ENCODE measurements at regions not wholly inside any gene's neighbourhood (a gene's known extent, or its start where the extent isn't known, plus 50 kb on each side); places are given as distances from the start of the nearest gene placed in this dataset.

GRCh38 chr17:15076991-15077663 is 188.0 kb downstream of the PMP22 start:
- no peak for TF ChIP-seq POLR2A (IDR thresholded peaks at IDR 0.05; ENCODE audit: low read depth)
- no peak for TF ChIP-seq POLR2AphosphoS5 (IDR thresholded peaks at IDR 0.05)
- no peak for TF ChIP-seq CTCF (IDR thresholded peaks at IDR 0.05)
- TF ChIP-seq EP300 (IDR thresholded peaks at IDR 0.05) = no peak

Measured in esophagus muscularis mucosa (tissue), 4 donors.